ENCODE measurements at regions not wholly inside any gene's neighbourhood (a gene's known extent, or its start where the extent isn't known, plus 50 kb on each side); places are given as distances from the start of the nearest gene placed in this dataset.

DNA sequence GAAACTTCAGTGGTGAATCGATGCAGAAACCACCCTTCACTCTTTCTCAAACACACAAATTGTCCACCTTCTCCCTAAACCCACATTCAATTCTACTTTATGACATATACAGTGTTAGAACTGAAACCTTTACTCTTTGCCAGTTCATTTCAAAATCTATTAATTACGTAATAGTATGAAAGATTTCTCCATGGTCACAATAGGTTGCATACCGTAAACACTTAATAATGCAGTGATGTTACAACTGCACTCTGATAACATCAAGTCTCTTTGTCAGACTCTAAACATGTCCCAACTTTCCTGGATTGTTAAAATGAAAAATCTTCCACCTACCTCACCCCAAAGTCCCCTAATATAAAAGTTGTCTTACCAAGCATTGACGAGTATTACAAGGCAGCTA, 111.8 kb upstream of the PROK2 start:
- Histone ChIP-seq H3K4me3 (replicated peaks in 1 of 3; ENCODE audit: insufficient read depth in 1 of 3, low read depth in 1 of 3, low read length in 3 of 3) (no peak overlapping the region), H3K27ac (ENCODE audit: insufficient read depth, low read depth, low read length) (no peak overlapping the region), H4K20me1 (replicated peaks; ENCODE audit: control insufficient read depth, extremely low read depth, insufficient read depth, low read length) (no peaks in the 10 kb centered on the region), H3K36me3 (ENCODE audit: control insufficient read depth in 2 of 2, extremely low read depth in 1 of 2, insufficient read depth in 2 of 2, low read length in 2 of 2) (no peaks in the 10 kb centered on the region), H3K9ac (replicated peaks; ENCODE audit: extremely low read depth, insufficient read depth, low read length) (no peak overlapping the region), H3K4me1 (ENCODE audit: control insufficient read depth, extremely low read depth, insufficient read depth, low read length) (no peaks in the 10 kb centered on the region), H3K79me2 (ENCODE audit: control insufficient read depth, insufficient read depth, low read length) (no peaks in the 10 kb centered on the region), H3K9me1 (replicated peaks; ENCODE audit: control insufficient read depth, extremely low read depth, insufficient read depth, low read length) (no peaks in the 10 kb centered on the region), H3K27me3 (ENCODE audit: control insufficient read depth in 2 of 2, insufficient read depth in 2 of 2, low read length in 2 of 2) (no peaks in the 10 kb centered on the region), H3K9me3 (replicated peaks; ENCODE audit: control insufficient read depth, insufficient read depth, low read length) (no peaks in the 10 kb centered on the region), H3K4me2 (ENCODE audit: insufficient read depth, low read length) (no peak overlapping the region), H2AFZ (ENCODE audit: low read depth, low read length) (no peak overlapping the region)
- CTCF ChIA-PET = no interaction called here
- FAIRE-seq (no peak), DNase-seq (ENCODE audit: low read depth, low spot score) (no peak)
- POLR2A ChIA-PET = no interaction called here
- dilution Hi-C loops (cut with MboI; ENCODE audit: extremely low pct_ligation_motif_present, low sequenced_read_pairs) (no loop called here), intact Hi-C loops (cut with micrococcal nuclease) (no loop called here)
- TF ChIP-seq GATA2 (IDR thresholded peaks at IDR 0.05; ENCODE audit: insufficient read depth, insufficient read length, low read depth, low read length) (no peak), MYC (IDR thresholded peaks at IDR 0.05; ENCODE audit: low read depth, low read length) (no peak)
- TF ChIP-seq, protein P1, sequence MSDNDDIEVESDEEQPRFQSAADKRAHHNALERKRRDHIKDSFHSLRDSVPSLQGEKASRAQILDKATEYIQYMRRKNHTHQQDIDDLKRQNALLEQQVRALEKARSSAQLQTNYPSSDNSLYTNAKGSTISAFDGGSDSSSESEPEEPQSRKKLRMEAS (IDR thresholded peaks at IDR 0.05; ENCODE audit: insufficient read depth, insufficient read length) = no peak
- BruUV-seq (replicated peaks) = no TSS peak

GRCh38 chr3:71893702-71894479, 108.9 kb upstream of the PROK2 start:
- no peak overlapping the region for H3K27ac ChIP-seq (ENCODE audit: insufficient read depth, low read depth, low read length)
- no peak for FAIRE-seq
- dilution Hi-C loops (cut with MboI; ENCODE audit: extremely low pct_ligation_motif_present, low sequenced_read_pairs) = no loop called here

More at GRCh38 chr3:71893702-71894479, 108.9 kb upstream of the PROK2 start:
- no TSS peak for BruUV-seq (replicated peaks)
- intact Hi-C loops (cut with micrococcal nuclease) = no loop called here
- no peaks in the 10 kb centered on the region for H3K9me3 ChIP-seq (replicated peaks; ENCODE audit: control insufficient read depth, insufficient read depth, low read length)
- H3K4me3 ChIP-seq (replicated peaks in 1 of 3; ENCODE audit: insufficient read depth in 1 of 3, low read depth in 1 of 3, low read length in 3 of 3) = no peak overlapping the region
- no peaks in the 10 kb centered on the region for H3K27me3 ChIP-seq (ENCODE audit: control insufficient read depth in 2 of 2, insufficient read depth in 2 of 2, low read length in 2 of 2)
- DNase-seq (ENCODE audit: low read depth, low spot score) = no peak
- H3K4me2 ChIP-seq (ENCODE audit: insufficient read depth, low read length) = no peak overlapping the region
- H3K9me1 ChIP-seq (replicated peaks; ENCODE audit: control insufficient read depth, extremely low read depth, insufficient read depth, low read length) = no peaks in the 10 kb centered on the region
- no peaks in the 10 kb centered on the region for H3K36me3 ChIP-seq (ENCODE audit: control insufficient read depth in 2 of 2, extremely low read depth in 1 of 2, insufficient read depth in 2 of 2, low read length in 2 of 2)
- no peaks in the 10 kb centered on the region for H3K4me1 ChIP-seq (ENCODE audit: control insufficient read depth, extremely low read depth, insufficient read depth, low read length)
- no peak overlapping the region for H3K9ac ChIP-seq (replicated peaks; ENCODE audit: extremely low read depth, insufficient read depth, low read length)
- no peaks in the 10 kb centered on the region for H4K20me1 ChIP-seq (replicated peaks; ENCODE audit: control insufficient read depth, extremely low read depth, insufficient read depth, low read length)
- ChIA-PET CTCF (no interaction called here), POLR2A (no interaction called here)
- no peaks in the 10 kb centered on the region for H3K79me2 ChIP-seq (ENCODE audit: control insufficient read depth, insufficient read depth, low read length)
- TF ChIP-seq EZH2 (IDR thresholded peaks at IDR 0.05; ENCODE audit: borderline replicate concordance, low read depth, low read length, severe bottlenecking) (no peak), POLR2A (IDR thresholded peaks at IDR 0.05; ENCODE audit: low read depth, low read length) (no peak), POLR2AphosphoS5 (IDR thresholded peaks at IDR 0.05; ENCODE audit: insufficient read depth, low read depth, low read length) (no peak), MYC (IDR thresholded peaks at IDR 0.05; ENCODE audit: low read depth, low read length) (no peak), FOS (IDR thresholded peaks at IDR 0.05; ENCODE audit: borderline replicate concordance, insufficient read depth, low read length) (no peak), JUN (IDR thresholded peaks at IDR 0.05; ENCODE audit: borderline replicate concordance, insufficient read depth, insufficient read length, low read depth) (no peak), CTCF (IDR thresholded peaks at IDR 0.05; ENCODE audit: extremely low read depth in 1 of 2, insufficient read depth in 1 of 2, low read depth in 1 of 2, low read length in 2 of 2) (no peak), GATA2 (IDR thresholded peaks at IDR 0.05; ENCODE audit: insufficient read depth, insufficient read length, low read depth, low read length) (no peak)
- TF ChIP-seq, protein P1 (IDR thresholded peaks at IDR 0.05; ENCODE audit: insufficient read depth, insufficient read length) = no peak
- H2AFZ ChIP-seq (ENCODE audit: low read depth, low read length) = no peak overlapping the region

Data from endothelial cell of umbilical vein (primary cell).